ENCODE measurements at regions not wholly inside any gene's neighbourhood (a gene's known extent, or its start where the extent isn't known, plus 50 kb on each side); places are given as distances from the start of the nearest gene placed in this dataset.
A peak's percentile ranks its signal among the peaks of the same experiment; 100 is the strongest.

- no peaks in the 10 kb centered on the region for H3K36me3 Mint-ChIP-seq (ENCODE audit: low read depth)
- peaks cover 17% of the 10 kb centered on the region for H3K27me3 Mint-ChIP-seq
- no peak overlapping the region for H3K27ac Mint-ChIP-seq
- no peak for ATAC-seq (replicated peaks)
- H3K4me1 Mint-ChIP-seq: peaks cover 4% of the 10 kb centered on the region
- no peaks in the 10 kb centered on the region for H3K9me3 Mint-ChIP-seq
- no peak overlapping the region for H3K4me3 Mint-ChIP-seq
These were observed 119.8 kb downstream of the SINHCAF start for GRCh38 chr12:31206038-31206670.

GRCh38 chr12:31207799-31208465 is 118.0 kb downstream of the SINHCAF start:
- ATAC-seq (replicated peaks): peak; percentile 42
- peaks cover 4% of the 10 kb centered on the region for H3K4me1 Mint-ChIP-seq
- H3K36me3 Mint-ChIP-seq (ENCODE audit: low read depth): no peaks in the 10 kb centered on the region
- H3K9me3 Mint-ChIP-seq: no peaks in the 10 kb centered on the region
- peaks cover 13% of the 10 kb centered on the region for H3K27me3 Mint-ChIP-seq
- no peak overlapping the region for H3K4me3 Mint-ChIP-seq
- no peak overlapping the region for H3K27ac Mint-ChIP-seq

- no peak overlapping the region for H3K4me3 Mint-ChIP-seq
- no peaks in the 10 kb centered on the region for H3K36me3 Mint-ChIP-seq (ENCODE audit: low read depth)
- H3K9me3 Mint-ChIP-seq: no peaks in the 10 kb centered on the region
- peaks cover 4% of the 10 kb centered on the region for H3K27me3 Mint-ChIP-seq
- H3K27ac Mint-ChIP-seq: no peak overlapping the region
- ATAC-seq (replicated peaks): no peak
- no peaks in the 10 kb centered on the region for H3K4me1 Mint-ChIP-seq
These were observed 115.8 kb downstream of the SINHCAF start for GRCh38 chr12:31210104-31210503.

- peaks cover 4% of the 10 kb centered on the region for H3K27me3 Mint-ChIP-seq
- H3K4me1 Mint-ChIP-seq: no peaks in the 10 kb centered on the region
- no peak overlapping the region for H3K4me3 Mint-ChIP-seq
- H3K27ac Mint-ChIP-seq: no peak overlapping the region
- no peak for ATAC-seq (replicated peaks)
- H3K9me3 Mint-ChIP-seq: no peaks in the 10 kb centered on the region
- no peaks in the 10 kb centered on the region for H3K36me3 Mint-ChIP-seq (ENCODE audit: low read depth)
These were observed 115.4 kb downstream of the SINHCAF start for GRCh38 chr12:31210541-31210940.

GRCh38 chr12:31214626-31215517 is 111.1 kb downstream of the SINHCAF start:
- H3K27ac Mint-ChIP-seq: no peak overlapping the region
- H3K4me1 Mint-ChIP-seq: no peaks in the 10 kb centered on the region
- no peak overlapping the region for H3K4me3 Mint-ChIP-seq
- no peak for ATAC-seq (replicated peaks)
- no peaks in the 10 kb centered on the region for H3K36me3 Mint-ChIP-seq (ENCODE audit: low read depth)
- no peaks in the 10 kb centered on the region for H3K9me3 Mint-ChIP-seq
- peaks cover 6% of the 10 kb centered on the region for H3K27me3 Mint-ChIP-seq

- no peaks in the 10 kb centered on the region for H3K36me3 Mint-ChIP-seq (ENCODE audit: low read depth)
- no peak overlapping the region for H3K4me3 Mint-ChIP-seq
- H3K27me3 Mint-ChIP-seq: peaks cover 10% of the 10 kb centered on the region
- H3K9me3 Mint-ChIP-seq: no peaks in the 10 kb centered on the region
- no peak overlapping the region for H3K27ac Mint-ChIP-seq
- no peaks in the 10 kb centered on the region for H3K4me1 Mint-ChIP-seq
- ATAC-seq (replicated peaks): no peak
These were observed 110.3 kb downstream of the SINHCAF start for GRCh38 chr12:31215518-31216232.

GRCh38 chr12:31216479-31216878 is 109.5 kb downstream of the SINHCAF start:
- Mint-ChIP-seq H3K36me3 (ENCODE audit: low read depth) (no peaks in the 10 kb centered on the region), H3K27ac (no peak overlapping the region), H3K4me3 (no peak overlapping the region), H3K9me3 (no peaks in the 10 kb centered on the region), H3K27me3 (peaks cover 10% of the 10 kb centered on the region), H3K4me1 (no peaks in the 10 kb centered on the region)
- no peak for ATAC-seq (replicated peaks)

- H3K9me3 Mint-ChIP-seq: no peaks in the 10 kb centered on the region
- peaks cover 10% of the 10 kb centered on the region for H3K27me3 Mint-ChIP-seq
These were observed 108.4 kb downstream of the SINHCAF start for GRCh38 chr12:31217356-31218130.

GRCh38 chr12:31218203-31219025 is 107.5 kb downstream of the SINHCAF start:
- H3K9me3 Mint-ChIP-seq: no peaks in the 10 kb centered on the region
- no peak overlapping the region for H3K4me3 Mint-ChIP-seq
- peaks cover 10% of the 10 kb centered on the region for H3K27me3 Mint-ChIP-seq
- no peaks in the 10 kb centered on the region for H3K36me3 Mint-ChIP-seq (ENCODE audit: low read depth)
- ATAC-seq (replicated peaks): no peak
- H3K4me1 Mint-ChIP-seq: no peaks in the 10 kb centered on the region
- H3K27ac Mint-ChIP-seq: no peak overlapping the region

More at GRCh38 chr12:31217356-31218130, 108.4 kb downstream of the SINHCAF start:
- ATAC-seq (replicated peaks): no peak
- H3K4me3 Mint-ChIP-seq: no peak overlapping the region
- H3K4me1 Mint-ChIP-seq: no peaks in the 10 kb centered on the region
- H3K36me3 Mint-ChIP-seq (ENCODE audit: low read depth): no peaks in the 10 kb centered on the region
- no peak overlapping the region for H3K27ac Mint-ChIP-seq

- H3K4me1 Mint-ChIP-seq: no peaks in the 10 kb centered on the region
- peaks cover 10% of the 10 kb centered on the region for H3K27me3 Mint-ChIP-seq
- H3K4me3 Mint-ChIP-seq: no peak overlapping the region
- H3K27ac Mint-ChIP-seq: no peak overlapping the region
- no peaks in the 10 kb centered on the region for H3K36me3 Mint-ChIP-seq (ENCODE audit: low read depth)
- ATAC-seq (replicated peaks): no peak
- no peaks in the 10 kb centered on the region for H3K9me3 Mint-ChIP-seq
These were observed 106.4 kb downstream of the SINHCAF start for GRCh38 chr12:31219521-31219920.

- Mint-ChIP-seq H3K4me1 (no peaks in the 10 kb centered on the region), H3K9me3 (no peaks in the 10 kb centered on the region), H3K27me3 (peaks cover 10% of the 10 kb centered on the region), H3K27ac (no peak overlapping the region), H3K36me3 (ENCODE audit: low read depth) (no peaks in the 10 kb centered on the region), H3K4me3 (no peak overlapping the region)
- ATAC-seq (replicated peaks): no peak
These were observed 105.9 kb downstream of the SINHCAF start for GRCh38 chr12:31220061-31220460.

- Mint-ChIP-seq H3K9me3 (no peaks in the 10 kb centered on the region), H3K27ac (peak overlapping the region; percentile 37), H3K4me3 (no peak overlapping the region), H3K4me1 (no peaks in the 10 kb centered on the region), H3K36me3 (ENCODE audit: low read depth) (no peaks in the 10 kb centered on the region), H3K27me3 (peaks cover 10% of the 10 kb centered on the region)
- no peak for ATAC-seq (replicated peaks)
These were observed 105.1 kb downstream of the SINHCAF start for GRCh38 chr12:31220633-31221550.

Data from activated T-helper 17 cell treated with anti-CD3 and anti-CD28 coated beads, Interleukin-2, amount 50 U/mL, for 72 hours (primary cell).